Neutrophil (primary cell): ENCODE measurements at regions not wholly inside any gene's neighbourhood (a gene's known extent, or its start where the extent isn't known, plus 50 kb on each side); places are given as distances from the start of the nearest gene placed in this dataset.

Experiments used
- H3K27ac ChIP-seq: fragments of 200-600 bp; sonication (generic); 2 replicates; pipeline ENCODE4 v1.5.1; 2016; ENCODE audit warnings: mild to moderate bottlenecking, moderate library complexity
- H3K27me3 ChIP-seq: fragments of 200-600 bp; sonication (generic); 2 replicates; pipeline ENCODE4 v1.6.0; 2016; ENCODE audit warnings: mild to moderate bottlenecking
- H3K36me3 ChIP-seq: fragments of 200-600 bp; sonication (generic); 2 replicates; pipeline ENCODE4 v1.5.1; 2017
- H3K4me1 ChIP-seq, 2 experiments: fragments of 200-600 bp in 1 of 2; sonication (generic) in 1 of 2; 1 replicate in 1 of 2; 2 replicates in 1 of 2; pipeline versions ENCODE4 v1.5.1 to v1.6.1; 2013 to 2016; ENCODE audit warnings: low read depth in 1 of 2, low read length in 1 of 2, mild to moderate bottlenecking in 1 of 2, moderate library complexity in 1 of 2; ENCODE audit not compliant: control insufficient read depth in 1 of 2, insufficient read depth in 1 of 2
- H3K4me3 ChIP-seq, 2 experiments: fragments of 200-600 bp in 1 of 2; sonication (generic) in 1 of 2; 1 replicate in 1 of 2; 2 replicates in 1 of 2; pipeline ENCODE4 v1.5.1; 2013 to 2016; ENCODE audit warnings: low read depth in 1 of 2, low read length in 1 of 2, mild to moderate bottlenecking in 1 of 2, moderate library complexity in 1 of 2
- H3K9me3 ChIP-seq: fragments of 200-600 bp; sonication (generic); 2 replicates; pipeline ENCODE4 v1.5.1; 2016
- TF ChIP-seq, protein P1 (sequence below): fragments of 200-600 bp; sonication (generic); IDR thresholded peaks from 2 replicates; pipeline ENCODE4 v1.5.1; 2016; ENCODE audit warnings: antibody characterized with exemption

DNA sequence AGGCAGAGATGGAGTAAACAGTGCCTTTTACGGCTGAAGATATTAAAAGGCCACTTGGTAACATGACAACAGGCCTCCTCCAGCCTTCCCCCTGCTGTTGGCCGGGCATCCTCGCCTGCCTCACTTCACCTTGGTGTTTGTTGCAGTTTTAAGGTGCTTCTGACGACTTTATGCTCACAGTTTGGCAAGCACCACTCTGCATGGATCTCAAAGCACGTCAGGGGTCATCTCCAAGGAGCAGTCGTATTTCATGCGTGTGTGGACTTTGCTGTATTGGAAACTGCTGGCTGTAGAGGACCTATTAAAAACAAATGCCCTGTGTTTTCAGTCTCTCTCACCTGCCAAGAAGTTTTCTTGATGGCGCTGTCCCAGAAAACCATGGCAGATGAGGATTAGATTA, 483.1 kb downstream of the RPS24 start:
- TF ChIP-seq, protein P1, sequence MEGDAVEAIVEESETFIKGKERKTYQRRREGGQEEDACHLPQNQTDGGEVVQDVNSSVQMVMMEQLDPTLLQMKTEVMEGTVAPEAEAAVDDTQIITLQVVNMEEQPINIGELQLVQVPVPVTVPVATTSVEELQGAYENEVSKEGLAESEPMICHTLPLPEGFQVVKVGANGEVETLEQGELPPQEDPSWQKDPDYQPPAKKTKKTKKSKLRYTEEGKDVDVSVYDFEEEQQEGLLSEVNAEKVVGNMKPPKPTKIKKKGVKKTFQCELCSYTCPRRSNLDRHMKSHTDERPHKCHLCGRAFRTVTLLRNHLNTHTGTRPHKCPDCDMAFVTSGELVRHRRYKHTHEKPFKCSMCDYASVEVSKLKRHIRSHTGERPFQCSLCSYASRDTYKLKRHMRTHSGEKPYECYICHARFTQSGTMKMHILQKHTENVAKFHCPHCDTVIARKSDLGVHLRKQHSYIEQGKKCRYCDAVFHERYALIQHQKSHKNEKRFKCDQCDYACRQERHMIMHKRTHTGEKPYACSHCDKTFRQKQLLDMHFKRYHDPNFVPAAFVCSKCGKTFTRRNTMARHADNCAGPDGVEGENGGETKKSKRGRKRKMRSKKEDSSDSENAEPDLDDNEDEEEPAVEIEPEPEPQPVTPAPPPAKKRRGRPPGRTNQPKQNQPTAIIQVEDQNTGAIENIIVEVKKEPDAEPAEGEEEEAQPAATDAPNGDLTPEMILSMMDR = no peak
- no peaks in the 10 kb centered on the region for H3K27me3 ChIP-seq
- H3K36me3 ChIP-seq = no peaks in the 10 kb centered on the region
- H3K4me1 ChIP-seq = no peaks in the 10 kb centered on the region
- H3K4me3 ChIP-seq = no peak overlapping the region
- H3K27ac ChIP-seq = no peak overlapping the region
- H3K9me3 ChIP-seq = no peaks in the 10 kb centered on the region

DNA sequence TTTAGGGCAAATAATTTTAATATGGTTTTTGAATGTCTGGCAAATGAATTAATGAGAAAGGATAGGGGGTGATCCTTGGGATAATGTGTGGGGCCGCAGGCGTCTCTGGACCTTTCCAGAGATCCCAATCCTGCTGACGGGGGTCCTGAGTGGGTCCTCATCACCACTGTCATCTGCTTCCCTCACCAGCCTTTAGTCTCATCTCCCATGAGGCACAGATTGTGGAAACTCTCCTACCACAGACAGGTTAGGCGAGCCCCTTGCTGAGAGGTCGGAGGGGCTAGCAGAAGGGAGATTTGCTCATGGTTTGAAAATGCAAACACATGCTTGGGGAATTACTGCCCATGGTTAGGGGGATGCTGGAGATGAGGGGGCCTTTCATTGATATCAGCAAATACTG, 484.6 kb downstream of the RPS24 start:
- Histone ChIP-seq H3K9me3 (no peaks in the 10 kb centered on the region), H3K36me3 (no peaks in the 10 kb centered on the region), H3K4me3 (no peak overlapping the region), H3K27ac (no peak overlapping the region), H3K4me1 (no peaks in the 10 kb centered on the region), H3K27me3 (no peaks in the 10 kb centered on the region)
- TF ChIP-seq, protein P1 = no peak

DNA sequence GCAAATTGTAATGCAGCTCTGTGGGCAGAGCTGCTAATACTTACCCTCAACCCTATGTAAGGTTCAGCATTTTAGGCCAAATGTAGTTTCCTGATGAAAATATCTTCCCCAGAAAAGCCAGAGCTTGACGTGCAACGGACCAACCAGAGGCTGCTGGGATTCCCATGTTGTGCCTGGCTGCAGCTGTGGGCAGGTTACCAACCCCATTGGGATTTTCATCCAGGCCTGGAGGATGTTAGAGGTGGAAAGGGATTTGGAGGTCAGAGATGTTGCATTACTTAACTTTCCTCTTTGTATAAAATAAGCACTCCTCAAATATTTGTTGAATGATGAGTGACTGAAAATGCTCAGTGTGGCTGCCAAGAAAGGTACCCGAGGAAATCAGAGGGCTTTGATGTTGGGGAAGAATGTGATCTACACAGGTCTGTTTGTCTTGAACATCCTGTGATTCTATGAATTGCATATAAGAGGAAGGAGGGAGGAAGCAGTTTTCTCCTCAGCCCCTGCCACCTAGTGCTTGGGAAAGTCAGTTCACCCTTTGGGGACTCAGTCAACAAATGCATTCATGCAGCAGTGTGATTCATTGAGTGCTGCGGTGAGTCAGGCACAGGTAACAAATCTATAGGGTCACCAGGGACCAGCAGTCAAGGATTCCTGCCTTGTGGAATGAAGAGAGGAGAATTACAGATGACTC, 487.2 kb downstream of the RPS24 start:
- Histone ChIP-seq H3K4me1 (no peaks in the 10 kb centered on the region), H3K36me3 (no peaks in the 10 kb centered on the region)
- TF ChIP-seq, protein P1 = no peak

DNA sequence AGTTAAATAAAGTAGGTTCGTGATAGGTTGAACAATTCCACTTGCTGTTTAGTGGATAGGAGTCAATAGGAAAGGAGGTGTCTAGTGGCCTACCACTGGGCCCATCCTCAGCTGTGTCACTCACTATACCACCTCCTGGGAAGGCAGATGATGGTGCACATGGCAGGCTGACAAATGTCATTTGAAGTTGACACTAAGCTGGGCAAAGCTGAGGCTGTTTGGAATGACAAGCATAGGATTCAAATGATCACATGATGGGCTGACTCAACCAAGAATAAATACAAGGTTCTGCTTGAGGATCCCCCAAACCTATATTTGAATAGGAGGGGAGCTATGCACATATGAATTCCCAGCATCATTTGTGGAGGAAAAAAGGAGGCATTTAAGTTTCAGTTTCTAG, 489.8 kb downstream of the RPS24 start:
- no peaks in the 10 kb centered on the region for H3K27me3 ChIP-seq
- H3K4me1 ChIP-seq = no peaks in the 10 kb centered on the region
- TF ChIP-seq, protein P1 = no peak
- no peak overlapping the region for H3K27ac ChIP-seq
- H3K4me3 ChIP-seq = no peak overlapping the region
- H3K36me3 ChIP-seq = no peaks in the 10 kb centered on the region
- no peaks in the 10 kb centered on the region for H3K9me3 ChIP-seq

More for the DNA sequence above, 487.2 kb downstream of the RPS24 start:
- no peak overlapping the region for H3K27ac ChIP-seq
- H3K9me3 ChIP-seq = no peaks in the 10 kb centered on the region
- H3K27me3 ChIP-seq = no peaks in the 10 kb centered on the region
- no peak overlapping the region for H3K4me3 ChIP-seq

DNA sequence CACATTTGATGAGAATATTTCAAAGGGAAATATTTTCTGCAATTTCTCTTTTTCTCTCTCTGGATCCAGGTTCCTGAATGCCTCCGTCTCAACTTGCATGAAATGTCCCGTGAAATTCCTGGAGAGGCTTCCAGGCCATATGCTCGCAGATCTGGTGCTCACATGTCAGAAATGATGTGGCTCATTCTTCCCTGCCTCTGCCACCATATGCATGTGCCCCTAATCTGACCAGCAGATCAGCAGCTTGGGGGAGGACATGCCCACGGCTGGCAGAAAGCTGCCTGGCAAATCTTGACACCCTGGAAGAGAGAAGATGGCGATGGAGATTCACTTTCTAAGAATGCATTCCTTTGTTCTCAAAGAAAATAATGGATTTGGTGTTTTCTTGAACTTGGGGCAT, 490.7 kb downstream of the RPS24 start:
- Histone ChIP-seq H3K9me3 (no peaks in the 10 kb centered on the region), H3K4me1 (no peaks in the 10 kb centered on the region), H3K27ac (no peak overlapping the region), H3K4me3 (no peak overlapping the region), H3K27me3 (no peaks in the 10 kb centered on the region), H3K36me3 (no peaks in the 10 kb centered on the region)
- TF ChIP-seq, protein P1 = no peak

DNA sequence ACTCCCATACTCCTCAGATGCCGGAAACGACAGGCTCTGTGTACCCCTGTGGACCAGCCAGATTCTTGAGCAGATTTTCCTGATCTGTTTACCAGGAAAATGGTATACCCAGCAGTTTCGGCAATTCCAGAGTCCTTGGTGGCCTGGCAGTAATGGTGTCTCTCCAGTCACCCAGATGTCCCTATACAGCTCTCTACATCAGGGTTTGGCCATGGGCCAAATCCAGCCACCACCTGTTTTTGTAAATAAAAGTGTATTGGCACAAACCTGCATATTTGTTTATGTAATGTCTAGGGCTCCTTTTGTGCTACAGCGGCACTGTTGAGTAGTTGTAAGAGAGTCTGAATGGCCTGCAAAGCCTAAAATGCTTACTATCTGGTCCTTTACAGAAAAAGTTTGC, 491.3 kb downstream of the RPS24 start:
- Histone ChIP-seq H3K4me1 (no peaks in the 10 kb centered on the region), H3K9me3 (no peaks in the 10 kb centered on the region), H3K27me3 (no peaks in the 10 kb centered on the region), H3K36me3 (no peaks in the 10 kb centered on the region), H3K27ac (no peak overlapping the region), H3K4me3 (no peak overlapping the region)
- TF ChIP-seq, protein P1 = no peak
